Amniotic stem cell (primary cell): ENCODE measurements at regions not wholly inside any gene's neighbourhood (a gene's known extent, or its start where the extent isn't known, plus 50 kb on each side); places are given as distances from the start of the nearest gene placed in this dataset.
A peak's percentile ranks its signal among the peaks of the same experiment; 100 is the strongest.
"Not testable (repeated sequence)": the region's sequence is repeated elsewhere in the genome, so short reads cannot be mapped to it uniquely, and the experiment has no call there.

Experiments used
- DNase-seq: peaks from one replicate; lab custom pipeline; 2025; lab: John Stamatoyannopoulos, UW

GRCh38 chr1:177891809-177892208 is 78.0 kb downstream of the SEC16B start:
- DNase-seq, result no peak

DNA sequence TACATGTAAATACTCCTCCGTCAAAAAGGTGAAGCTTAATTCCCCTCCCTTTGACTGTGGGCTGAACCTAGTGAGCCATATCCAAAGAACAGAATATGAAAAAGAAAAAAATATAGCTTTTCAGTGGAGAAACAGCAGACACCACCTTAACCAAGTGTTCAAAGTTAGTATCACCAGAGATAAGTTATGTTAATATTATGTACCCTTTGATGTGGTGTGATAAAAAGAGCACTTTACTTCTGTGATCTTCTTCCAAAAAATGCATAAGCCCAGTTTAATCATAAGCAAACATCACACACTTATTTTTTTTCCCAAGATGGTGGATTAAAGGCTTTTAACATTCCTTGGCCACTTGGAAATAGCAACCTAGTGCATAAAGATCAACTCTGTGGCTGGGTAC is 79.4 kb downstream of the SEC16B start:
- no peak for DNase-seq

DNA sequence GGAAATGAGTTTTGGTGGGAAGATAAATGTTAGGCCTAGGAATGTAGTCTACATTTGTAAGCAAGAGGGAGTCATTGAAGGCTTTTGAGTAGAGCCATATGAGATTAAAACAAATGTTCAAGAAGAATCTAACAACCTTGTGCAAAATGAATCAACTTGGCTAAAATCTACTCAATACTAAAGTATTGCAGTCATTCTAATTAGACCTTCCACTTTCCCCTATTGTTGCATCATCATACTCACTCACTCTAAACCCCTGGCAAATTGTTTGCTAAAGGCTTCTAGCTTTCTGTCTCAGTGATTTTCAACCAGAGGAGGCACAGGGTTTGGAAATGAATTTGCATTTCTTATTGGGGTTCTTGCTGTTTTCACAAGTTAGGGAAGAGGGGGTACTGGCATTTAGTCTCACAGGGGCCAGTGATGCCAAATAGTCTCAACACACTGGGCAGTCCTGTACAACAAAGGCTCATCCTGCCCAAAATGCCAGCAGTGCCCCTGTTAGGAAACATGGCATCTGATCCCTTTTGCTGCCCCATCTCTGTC is 85.3 kb downstream of the SEC16B start:
- no peak for DNase-seq

- no peak for DNase-seq
Observed at GRCh38 chr1:177883581-177883980, 86.3 kb downstream of the SEC16B start.

- no peak for DNase-seq
Observed at GRCh38 chr1:177880339-177880891, 89.4 kb downstream of the SEC16B start.

- no peak for DNase-seq
Observed at GRCh38 chr1:177877086-177877485, 92.8 kb downstream of the SEC16B start.

DNA sequence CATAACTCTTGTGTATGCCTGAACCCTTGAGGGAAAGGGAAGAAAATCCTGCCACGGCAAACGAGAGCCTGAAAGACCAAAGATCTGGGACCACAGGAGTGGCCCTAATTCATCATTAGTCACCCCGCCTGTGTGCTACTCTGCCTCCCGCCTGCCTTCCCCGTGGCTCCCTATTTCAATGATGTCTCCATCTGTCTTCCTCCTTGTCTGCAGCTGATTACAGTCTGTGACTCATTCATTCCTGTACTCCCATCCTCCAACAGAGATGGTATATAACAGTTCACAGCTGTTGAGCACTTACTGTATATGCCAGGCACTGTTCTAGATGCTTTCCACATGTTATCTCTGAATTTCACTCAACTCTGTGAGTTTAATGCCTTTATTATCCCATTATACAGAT is 96.6 kb downstream of the SEC16B start:
- peak; percentile 36 for DNase-seq

DNA sequence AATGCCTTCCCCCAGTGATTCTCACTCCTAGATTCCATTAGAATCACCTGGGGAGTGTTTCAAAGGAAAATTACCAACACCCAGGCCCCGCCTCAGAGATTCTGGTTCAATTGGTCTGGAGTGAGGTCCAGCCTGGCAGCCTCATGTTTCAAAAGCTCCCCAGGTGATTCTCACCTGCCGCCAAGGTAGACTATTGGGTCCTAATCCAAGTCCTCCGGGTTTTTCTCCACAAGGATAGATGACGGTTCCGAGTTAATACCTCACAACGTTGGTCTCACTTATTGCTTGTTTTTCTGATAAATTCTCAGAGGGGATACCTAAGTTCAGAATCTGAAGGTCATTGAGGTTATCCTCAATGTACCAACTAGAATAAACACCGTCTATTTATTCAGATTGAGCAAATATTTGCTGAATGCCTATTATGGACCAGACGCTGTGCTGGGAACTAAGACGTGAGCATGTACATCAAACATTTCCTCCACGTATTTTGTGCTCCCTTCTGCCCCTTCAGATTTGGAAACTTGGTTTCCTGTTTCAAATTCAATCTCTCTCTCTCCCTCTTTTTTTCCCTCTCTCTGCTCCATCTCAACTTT is 97.5 kb downstream of the SEC16B start:
- DNase-seq, result no peak

DNA sequence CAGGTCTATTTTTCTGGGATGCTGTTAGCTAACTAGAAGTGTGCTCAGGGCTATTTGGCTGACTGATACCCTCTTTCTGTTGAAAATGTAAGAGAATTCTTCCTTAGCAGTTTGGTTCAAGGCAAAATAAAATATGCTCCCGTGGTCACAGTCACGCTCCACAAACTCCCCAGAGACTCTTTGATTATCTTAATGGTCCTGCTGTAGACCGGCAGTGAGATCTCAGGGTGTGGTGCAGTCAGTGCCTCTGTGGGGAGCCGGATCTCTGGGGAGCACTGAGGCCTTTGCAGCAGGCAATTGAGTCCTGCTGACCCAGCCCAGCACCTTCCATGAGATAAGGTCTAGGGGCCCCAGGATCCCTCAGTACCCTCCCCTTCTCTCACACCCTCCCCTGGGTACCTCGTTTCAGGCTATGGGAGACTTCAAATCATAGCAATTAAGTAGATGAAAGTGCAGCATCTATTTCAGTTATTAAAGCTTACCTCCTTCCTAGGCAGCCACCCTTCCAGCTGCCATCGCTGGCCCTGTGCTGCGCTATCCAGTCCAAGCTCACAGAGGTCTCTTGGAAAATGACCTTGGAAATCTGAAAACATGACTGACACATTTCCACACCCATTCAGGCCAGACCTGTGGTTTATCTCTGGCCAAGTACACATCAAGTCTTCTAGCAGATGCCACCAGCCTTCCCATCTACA is 98.1 kb downstream of the SEC16B start:
- DNase-seq, result no peak

- no peak for DNase-seq
Observed at GRCh38 chr1:177869586-177869985, 100.3 kb downstream of the SEC16B start.

DNA sequence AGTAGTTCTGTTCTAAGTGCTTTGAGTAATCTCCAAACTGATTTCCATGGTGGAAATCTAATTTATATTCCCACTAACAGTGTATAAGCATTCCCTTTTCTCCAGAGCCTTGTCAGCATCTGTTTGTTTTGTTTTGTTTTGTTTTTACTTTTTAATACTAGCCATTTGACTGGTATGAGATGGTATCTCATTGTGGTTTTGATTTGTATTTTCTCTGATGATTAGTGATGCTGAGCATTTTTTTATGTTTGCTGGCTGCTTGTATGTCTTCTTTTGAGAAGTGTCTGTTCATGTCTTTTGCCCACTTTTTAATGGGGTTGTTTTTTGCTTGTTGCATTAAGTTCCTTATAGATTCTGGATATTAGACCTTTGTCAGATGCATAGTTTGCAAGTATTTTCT is 100.8 kb downstream of the SEC16B start:
- DNase-seq, result not testable (repeated sequence)

- no peak for DNase-seq
Observed at GRCh38 chr1:177865807-177866206, 104.1 kb downstream of the SEC16B start.

GRCh38 chr1:177864538-177865305 is 105.1 kb downstream of the SEC16B start:
- DNase-seq, result no peak

DNA sequence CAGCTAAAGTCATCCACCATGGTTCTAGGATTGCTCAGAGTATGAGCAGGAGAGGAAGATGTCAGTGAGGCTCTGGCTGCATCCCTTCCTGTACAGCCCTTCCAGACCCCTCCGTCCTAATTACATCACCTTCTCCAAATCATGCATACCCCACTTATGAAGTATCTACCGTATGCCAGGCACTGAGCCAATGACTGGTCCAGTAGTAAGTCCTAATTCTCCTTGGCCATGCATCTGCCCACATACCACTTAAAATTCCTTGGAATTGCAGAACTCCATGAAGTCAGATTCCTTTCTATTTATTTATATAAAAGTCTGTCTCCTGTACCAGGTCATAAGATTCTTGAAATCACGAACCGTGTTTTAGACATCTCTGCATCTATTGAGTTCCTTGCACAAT is 106.1 kb downstream of the SEC16B start:
- DNase-seq, result no peak

DNA sequence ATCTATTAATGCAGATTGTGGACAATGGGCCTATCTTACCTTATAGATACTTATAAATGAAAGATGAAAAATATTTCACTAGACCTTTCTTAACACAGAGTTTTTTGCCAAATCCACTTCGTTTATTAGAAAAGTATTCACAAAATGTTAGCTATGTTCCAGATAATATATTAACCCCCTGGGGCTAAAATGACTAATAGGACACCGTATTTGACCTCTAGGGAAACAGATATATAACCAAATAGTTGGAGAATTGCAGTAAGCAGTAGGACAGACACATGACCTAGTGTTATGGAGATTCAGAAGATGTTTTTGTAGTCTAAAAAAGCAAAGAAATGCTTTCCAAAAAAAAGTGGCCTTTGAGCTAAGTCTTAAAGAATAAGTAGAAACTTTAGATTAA is 106.9 kb downstream of the SEC16B start:
- DNase-seq, result no peak

DNA sequence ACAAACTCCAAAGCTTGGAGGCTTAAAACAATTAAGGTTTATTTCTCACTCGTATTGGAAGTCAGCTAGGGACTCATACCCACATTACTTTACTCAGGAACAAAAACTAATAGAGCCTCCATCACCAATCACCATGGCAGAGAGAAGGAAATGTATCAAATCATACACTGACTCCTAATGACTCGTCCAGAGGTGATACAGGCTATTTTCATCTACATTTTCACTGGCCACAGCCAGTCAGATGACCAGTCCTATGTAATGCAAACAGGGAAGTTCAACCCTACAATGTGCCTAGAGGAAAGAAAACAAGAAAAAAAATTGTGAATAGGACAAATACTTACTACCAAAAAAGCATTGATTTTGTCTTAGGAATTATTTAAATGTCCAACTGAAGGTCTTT is 110.3 kb downstream of the SEC16B start:
- no peak for DNase-seq

DNA sequence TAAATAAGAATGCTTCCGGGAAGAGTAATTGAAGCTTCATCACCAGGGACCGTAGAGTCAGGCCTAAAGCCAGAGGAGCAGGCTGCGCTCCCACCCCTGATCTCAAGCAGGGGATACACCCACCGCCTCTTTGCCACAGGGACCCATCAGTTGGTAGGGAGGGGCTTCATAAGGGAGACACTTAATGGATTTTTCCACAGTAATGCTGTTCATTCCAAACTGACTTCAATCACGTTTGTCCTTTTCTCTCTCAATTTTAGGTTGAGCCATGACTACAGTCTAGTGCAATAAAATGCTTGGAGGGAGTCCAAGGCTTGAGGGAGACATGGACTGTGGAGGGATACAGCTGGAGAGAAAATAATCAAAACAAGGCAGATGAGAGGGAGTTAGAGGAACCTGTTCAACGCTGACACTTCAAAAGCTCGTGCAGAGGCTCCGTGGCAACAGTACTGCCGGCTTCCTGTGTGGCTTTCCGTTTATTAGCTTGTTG is 111.5 kb downstream of the SEC16B start:
- no peak for DNase-seq

DNA sequence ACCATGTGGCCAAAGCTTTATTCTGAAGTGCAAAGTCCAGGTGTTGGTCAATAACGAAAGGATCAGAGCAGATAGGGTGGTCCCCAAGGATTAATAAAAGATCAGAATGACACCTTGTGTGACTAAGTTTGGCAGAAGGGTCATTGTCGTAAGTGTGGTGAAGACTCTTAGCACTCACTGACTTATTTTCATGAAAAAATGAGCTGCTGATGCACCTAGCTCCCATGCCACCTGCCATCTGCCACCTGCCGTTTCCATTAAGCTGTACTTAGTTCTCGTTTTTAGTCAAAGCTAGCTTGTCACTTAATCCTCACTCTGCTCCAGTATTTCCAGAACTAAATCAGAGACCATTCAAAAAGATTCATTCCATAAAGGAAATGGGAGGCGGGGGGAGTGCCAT is 112.6 kb downstream of the SEC16B start:
- no peak for DNase-seq

GRCh38 chr1:177854951-177855350 is 114.9 kb downstream of the SEC16B start:
- no peak for DNase-seq

DNA sequence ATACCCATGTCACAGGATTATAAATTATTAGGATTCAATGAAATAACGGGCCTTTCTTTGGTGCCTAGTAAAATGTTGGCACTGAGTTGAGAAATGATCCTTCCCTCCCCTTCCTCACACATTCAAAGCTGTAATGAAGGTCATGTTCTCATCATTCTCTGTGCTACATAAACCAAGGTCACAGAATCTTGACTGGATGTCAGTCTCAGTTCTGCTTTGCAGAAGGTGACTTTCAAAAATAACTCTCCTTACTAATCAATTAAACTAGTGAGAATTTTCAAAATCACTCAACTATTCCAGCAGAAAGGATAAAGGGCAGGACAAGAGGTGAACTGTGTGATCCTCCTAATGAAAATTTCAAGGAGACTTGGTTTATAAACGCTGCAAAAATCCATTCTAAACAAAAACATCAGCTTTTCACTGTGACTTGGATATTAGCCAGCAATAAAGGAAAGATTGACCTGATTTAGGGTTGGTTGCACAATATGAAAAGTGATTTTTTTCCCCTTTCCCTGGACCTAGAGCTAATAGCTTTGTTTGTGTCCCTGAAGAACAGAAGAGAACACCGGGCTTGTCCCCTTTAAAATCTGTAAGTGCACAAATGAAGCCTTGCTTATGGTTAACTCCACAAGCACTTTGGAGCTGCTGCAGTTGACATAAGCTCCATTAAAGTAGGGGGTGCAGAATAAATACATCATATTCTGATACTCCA is 120.1 kb downstream of the SEC16B start:
- DNase-seq, result no peak

- DNase-seq, result no peak
Observed at GRCh38 chr1:177849130-177849529, 120.7 kb downstream of the SEC16B start.

DNA sequence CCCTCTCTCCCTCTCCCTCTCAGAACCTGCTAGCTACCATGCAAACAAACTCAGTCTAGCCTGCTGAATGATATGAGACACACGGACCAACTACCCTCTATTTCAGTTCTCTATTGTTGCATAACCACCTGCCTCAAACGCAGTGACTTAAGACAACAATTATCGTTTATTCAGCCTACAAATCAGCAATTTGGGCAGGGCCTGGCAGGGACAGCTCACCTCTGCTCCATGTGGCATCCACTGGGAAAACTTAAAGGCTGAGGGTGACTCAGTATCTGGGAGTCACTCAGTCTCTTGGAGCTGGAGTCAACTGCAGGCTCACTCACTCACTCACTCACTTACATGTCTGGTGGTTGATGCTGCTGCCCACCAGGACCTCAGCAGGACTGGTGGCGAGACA is 121.3 kb downstream of the SEC16B start:
- no peak for DNase-seq
